Duodenal mucosa (tissue), 2 donors: ENCODE measurements at regions not wholly inside any gene's neighbourhood (a gene's known extent, or its start where the extent isn't known, plus 50 kb on each side); places are given as distances from the start of the nearest gene placed in this dataset.

Experiments
- H3K27ac ChIP-seq: one replicate; pipeline ENCODE4 v1.7.0; 2013; ENCODE audit warnings: low read depth, low read length
- H3K27me3 ChIP-seq, 2 donors: one replicate each; pipeline ENCODE4 v1.7.0; 2013; ENCODE audit warnings: low read length in 2 of 2, control low read depth in 1 of 2; ENCODE audit not compliant: insufficient read depth in 2 of 2, control insufficient read depth in 1 of 2
- H3K36me3 ChIP-seq, 2 donors: one replicate each; pipeline ENCODE4 v1.7.0; 2013; ENCODE audit warnings: low read length in 2 of 2, control low read depth in 1 of 2; ENCODE audit not compliant: insufficient read depth in 2 of 2, control insufficient read depth in 1 of 2
- H3K4me1 ChIP-seq, 2 donors: one replicate each; pipeline ENCODE4 v1.7.0; 2013; ENCODE audit warnings: low read length in 2 of 2, control low read depth in 1 of 2; ENCODE audit not compliant: insufficient read depth in 2 of 2, control insufficient read depth in 1 of 2
- H3K4me3 ChIP-seq, 2 donors: one replicate each; pipeline ENCODE4 v1.7.0; 2013; ENCODE audit warnings: low read length in 2 of 2, low read depth in 1 of 2
- H3K9ac ChIP-seq, 2 donors: one replicate each; pipeline ENCODE4 v1.7.0; 2013; ENCODE audit warnings: low read length in 2 of 2, low read depth in 1 of 2
- H3K9me3 ChIP-seq, 2 donors: one replicate each; pipeline ENCODE4 v1.7.0; 2013; ENCODE audit warnings: low read length in 2 of 2, control low read depth in 1 of 2; ENCODE audit not compliant: control insufficient read depth in 1 of 2

- H3K36me3 ChIP-seq, result no peaks in the 10 kb centered on the region
- H3K27me3 ChIP-seq, result no peaks in the 10 kb centered on the region
- no peaks in the 10 kb centered on the region for H3K4me1 ChIP-seq
- no peak overlapping the region for H3K4me3 ChIP-seq
- H3K27ac ChIP-seq, result no peak overlapping the region
- H3K9ac ChIP-seq, result no peak overlapping the region
- H3K9me3 ChIP-seq, result peaks cover 0 to 8% of the 10 kb centered on the region in 2 donors
Measured at GRCh38 chr4:34066126-34066525, 2178.2 kb downstream of the ARAP2 start.

GRCh38 chr4:34091451-34091850, 2152.9 kb downstream of the ARAP2 start:
- H3K4me3 ChIP-seq, result no peak overlapping the region
- H3K27ac ChIP-seq, result no peak overlapping the region
- H3K27me3 ChIP-seq, result no peaks in the 10 kb centered on the region
- no peaks in the 10 kb centered on the region for H3K4me1 ChIP-seq
- no peaks in the 10 kb centered on the region for H3K36me3 ChIP-seq
- no peak overlapping the region for H3K9ac ChIP-seq
- peaks cover 2 to 12% of the 10 kb centered on the region in 2 donors for H3K9me3 ChIP-seq

- Histone ChIP-seq H3K9me3 (peaks cover 2 to 13% of the 10 kb centered on the region in 2 donors), H3K27me3 (no peaks in the 10 kb centered on the region), H3K4me1 (no peaks in the 10 kb centered on the region), H3K36me3 (no peaks in the 10 kb centered on the region), H3K27ac (no peak overlapping the region), H3K9ac (no peak overlapping the region), H3K4me3 (no peak overlapping the region)
Measured at GRCh38 chr4:34094114-34094513, 2150.2 kb downstream of the ARAP2 start.

- no peaks in the 10 kb centered on the region for H3K4me1 ChIP-seq
- no peak overlapping the region for H3K4me3 ChIP-seq
- H3K27ac ChIP-seq, result no peak overlapping the region
- no peaks in the 10 kb centered on the region for H3K36me3 ChIP-seq
- peaks cover 0 to 4% of the 10 kb centered on the region in 2 donors for H3K9me3 ChIP-seq
- no peaks in the 10 kb centered on the region for H3K27me3 ChIP-seq
- no peak overlapping the region for H3K9ac ChIP-seq
Measured at GRCh38 chr4:34105311-34105710, 2139.0 kb downstream of the ARAP2 start.

- no peaks in the 10 kb centered on the region for H3K36me3 ChIP-seq
Measured at GRCh38 chr4:34108391-34108790, 2135.9 kb downstream of the ARAP2 start.

GRCh38 chr4:34112573-34112972, 2131.7 kb downstream of the ARAP2 start:
- Histone ChIP-seq H3K27me3 (no peaks in the 10 kb centered on the region), H3K36me3 (no peaks in the 10 kb centered on the region), H3K4me3 (no peak overlapping the region), H3K9ac (no peak overlapping the region), H3K4me1 (no peaks in the 10 kb centered on the region), H3K9me3 (peaks cover 0 to 6% of the 10 kb centered on the region in 2 donors), H3K27ac (no peak overlapping the region)

More at GRCh38 chr4:34108391-34108790, 2135.9 kb downstream of the ARAP2 start:
- H3K27ac ChIP-seq, result no peak overlapping the region
- H3K4me3 ChIP-seq, result no peak overlapping the region
- H3K9ac ChIP-seq, result no peak overlapping the region
- peaks cover 4 to 6% of the 10 kb centered on the region in 2 donors for H3K9me3 ChIP-seq
- no peaks in the 10 kb centered on the region for H3K4me1 ChIP-seq
- H3K27me3 ChIP-seq, result no peaks in the 10 kb centered on the region

- H3K36me3 ChIP-seq, result no peaks in the 10 kb centered on the region
- H3K4me1 ChIP-seq, result no peaks in the 10 kb centered on the region
- H3K9ac ChIP-seq, result no peak overlapping the region
- H3K27me3 ChIP-seq, result no peaks in the 10 kb centered on the region
- H3K4me3 ChIP-seq, result no peak overlapping the region
- H3K9me3 ChIP-seq, result peaks cover 0 to 17% of the 10 kb centered on the region in 2 donors
- H3K27ac ChIP-seq, result no peak overlapping the region
Measured at GRCh38 chr4:34138385-34138784, 2105.9 kb downstream of the ARAP2 start.

- Histone ChIP-seq H3K4me3 (no peak overlapping the region), H3K27ac (no peak overlapping the region), H3K9ac (no peak overlapping the region), H3K36me3 (no peaks in the 10 kb centered on the region), H3K27me3 (no peaks in the 10 kb centered on the region), H3K9me3 (peaks cover 0 to 17% of the 10 kb centered on the region in 2 donors), H3K4me1 (no peaks in the 10 kb centered on the region)
Measured at GRCh38 chr4:34139346-34139745, 2105.0 kb downstream of the ARAP2 start.

- no peak overlapping the region for H3K4me3 ChIP-seq
- no peaks in the 10 kb centered on the region for H3K36me3 ChIP-seq
- H3K27me3 ChIP-seq, result no peaks in the 10 kb centered on the region
- no peak overlapping the region for H3K27ac ChIP-seq
- H3K4me1 ChIP-seq, result no peaks in the 10 kb centered on the region
- H3K9ac ChIP-seq, result no peak overlapping the region
- H3K9me3 ChIP-seq, result no peaks in the 10 kb centered on the region
Measured at GRCh38 chr4:34148322-34148908, 2095.9 kb downstream of the ARAP2 start.

- H3K9me3 ChIP-seq, result peaks cover 6 to 8% of the 10 kb centered on the region in 2 donors
- no peak overlapping the region for H3K4me3 ChIP-seq
- no peaks in the 10 kb centered on the region for H3K36me3 ChIP-seq
- H3K9ac ChIP-seq, result no peak overlapping the region
- no peaks in the 10 kb centered on the region for H3K27me3 ChIP-seq
- no peaks in the 10 kb centered on the region for H3K4me1 ChIP-seq
- H3K27ac ChIP-seq, result no peak overlapping the region
Measured at GRCh38 chr4:34157547-34157946, 2086.8 kb downstream of the ARAP2 start.
